ENCODE measurements at regions not wholly inside any gene's neighbourhood (a gene's known extent, or its start where the extent isn't known, plus 50 kb on each side); places are given as distances from the start of the nearest gene placed in this dataset.

GRCh38 chr4:11297201-11297600 lies 131.5 kb downstream of the HS3ST1 start (continued):
- TF ChIP-seq PBX2 (CRISPR knock-in tag; IDR thresholded peaks at IDR 0.05; ENCODE audit: low read depth) (no peak), PBX2 (tag; conservative IDR thresholded peaks at IDR 0.05; ENCODE audit: low read depth) (no peak), SPI1 (IDR thresholded peaks at IDR 0.05; ENCODE audit: borderline replicate concordance, low read depth, low read length) (no peak), SFPQ (IDR thresholded peaks at IDR 0.05; ENCODE audit: low read depth, low read length) (no peak), ZNF507 (tag; conservative IDR thresholded peaks at IDR 0.05) (no peak), ZNF609 (CRISPR knock-in tag; IDR thresholded peaks at IDR 0.05; ENCODE audit: borderline replicate concordance) (no peak)
